BLaER1 treated with 17β-estradiol and CSF1 and Interleukin-3, amounts not matched to agents 10 nM and 100 nM (cell line): ENCODE measurements at regions not wholly inside any gene's neighbourhood (a gene's known extent, or its start where the extent isn't known, plus 50 kb on each side); places are given as distances from the start of the nearest gene placed in this dataset.
"Not testable (repeated sequence)": the region's sequence is repeated elsewhere in the genome, so short reads cannot be mapped to it uniquely, and the experiment has no call there.

Experiments
- H3K27ac ChIP-seq, 11 experiments: shearing (Covaris generic); formaldehyde crosslinking; 2 replicates each; pipeline ENCODE4 v1.8.1; 2022
- H3K27me3 ChIP-seq, 11 experiments: shearing (Covaris generic); formaldehyde crosslinking; 2 replicates each; pipeline ENCODE4 v1.8.1; 2022
- H3K36me3 ChIP-seq, 11 experiments: shearing (Covaris generic); formaldehyde crosslinking; 2 replicates each; pipeline ENCODE4 v1.8.1; 2022
- H3K4me1 ChIP-seq, 10 experiments: shearing (Covaris generic); formaldehyde crosslinking; 2 replicates each; pipeline ENCODE4 v1.8.1; 2022
- H3K4me2 ChIP-seq, 11 experiments: shearing (Covaris generic); formaldehyde crosslinking; 2 replicates each; pipeline ENCODE4 v1.8.1; 2022
- H3K4me3 ChIP-seq, 10 experiments: shearing (Covaris generic); formaldehyde crosslinking; 2 replicates each; pipeline ENCODE4 v1.8.1; 2022
- H3K9ac ChIP-seq, 11 experiments: shearing (Covaris generic); formaldehyde crosslinking; 2 replicates each; pipeline ENCODE4 v1.8.1; 2022
- H3K9me3 ChIP-seq, 11 experiments: shearing (Covaris generic); formaldehyde crosslinking; replicated peaks in 1 of 11; 2 replicates each; pipeline ENCODE4 v1.8.1; 2022
- H4K20me1 ChIP-seq, 11 experiments: shearing (Covaris generic); formaldehyde crosslinking; 2 replicates each; pipeline ENCODE4 v1.8.1; 2022

GRCh38 chr9:94387338-94388010 is 59.0 kb upstream of the NUTM2F start:
- not testable (repeated sequence) for H3K9me3 ChIP-seq, H3K27me3 ChIP-seq, H3K4me2 ChIP-seq, H3K4me3 ChIP-seq, H3K9ac ChIP-seq, H3K27ac ChIP-seq, H3K36me3 ChIP-seq
- H4K20me1 ChIP-seq, result peaks cover 0 to 51% (median 8%) of the 10 kb centered on the region in 11 experiments; a peak in 14 of 22 replicates
- peaks cover 0 to 31% (median 8%) of the 10 kb centered on the region in 10 experiments; a peak in 13 of 20 replicates for H3K4me1 ChIP-seq

- H3K36me3 ChIP-seq, H3K27ac ChIP-seq, H3K9me3 ChIP-seq, H3K27me3 ChIP-seq, H3K4me2 ChIP-seq, H3K9ac ChIP-seq, H3K4me3 ChIP-seq: not testable (repeated sequence)
- Histone ChIP-seq H3K4me1 (peaks cover 0 to 31% (median 8%) of the 10 kb centered on the region in 10 experiments; a peak in 13 of 20 replicates), H4K20me1 (peaks cover 0 to 51% (median 8%) of the 10 kb centered on the region in 11 experiments; a peak in 14 of 22 replicates)
Measured at GRCh38 chr9:94388011-94388406, 59.6 kb upstream of the NUTM2F start.

- H3K36me3 ChIP-seq, H3K27me3 ChIP-seq, H3K9ac ChIP-seq, H3K9me3 ChIP-seq, H3K4me3 ChIP-seq, H3K27ac ChIP-seq: not testable (repeated sequence)
- H3K4me1 ChIP-seq, result peaks cover 0 to 19% (median 6%) of the 10 kb centered on the region in 10 experiments; a peak in 12 of 20 replicates
- H4K20me1 ChIP-seq, result peaks cover 0 to 39% (median 8%) of the 10 kb centered on the region in 11 experiments; a peak in 13 of 22 replicates
- H3K4me2 ChIP-seq, result peak overlapping the region in 3 of 11 experiments; percentile 14 to 42 (median 38); a peak in 2 of 22 replicates
Measured at GRCh38 chr9:94390425-94391098, 62.1 kb upstream of the NUTM2F start.

GRCh38 chr9:94392971-94393624 is 64.7 kb upstream of the NUTM2F start:
- H3K4me1 ChIP-seq, result peaks cover 0 to 22% (median 6%) of the 10 kb centered on the region in 10 experiments; a peak in 11 of 20 replicates
- H3K4me2 ChIP-seq, H3K9me3 ChIP-seq, H3K9ac ChIP-seq, H3K27me3 ChIP-seq, H3K27ac ChIP-seq, H3K4me3 ChIP-seq: not testable (repeated sequence)
- peaks cover 0 to 60% (median 8%) of the 10 kb centered on the region in 11 experiments; a peak in 13 of 22 replicates for H4K20me1 ChIP-seq
- H3K36me3 ChIP-seq, result peaks cover 0 to 20% (median 9%) of the 10 kb centered on the region in 11 experiments; a peak in 13 of 22 replicates

GRCh38 chr9:94397766-94398379 is 69.4 kb upstream of the NUTM2F start:
- Histone ChIP-seq H3K9me3 (peaks cover 0 to 11% (median 2%) of the 10 kb centered on the region in 11 experiments; a peak in 9 of 22 replicates), H3K36me3 (peaks cover 0 to 21% (median 9%) of the 10 kb centered on the region in 11 experiments; a peak in 14 of 22 replicates), H4K20me1 (peaks cover 0 to 39% (median 5%) of the 10 kb centered on the region in 11 experiments; a peak in 8 of 22 replicates)
- H3K27me3 ChIP-seq, H3K9ac ChIP-seq, H3K27ac ChIP-seq, H3K4me1 ChIP-seq, H3K4me3 ChIP-seq, H3K4me2 ChIP-seq: not testable (repeated sequence)

- peaks cover 0 to 21% (median 10%) of the 10 kb centered on the region in 11 experiments; a peak in 14 of 22 replicates for H3K36me3 ChIP-seq
- not testable (repeated sequence) for H3K4me2 ChIP-seq, H3K27ac ChIP-seq, H3K4me3 ChIP-seq, H3K9ac ChIP-seq, H3K4me1 ChIP-seq, H3K27me3 ChIP-seq
- H4K20me1 ChIP-seq, result peaks cover 0 to 45% (median 5%) of the 10 kb centered on the region in 11 experiments; a peak in 9 of 22 replicates
- peaks cover 0 to 31% (median 20%) of the 10 kb centered on the region in 11 experiments; a peak in 14 of 22 replicates for H3K9me3 ChIP-seq
Measured at GRCh38 chr9:94400461-94400860, 72.0 kb upstream of the NUTM2F start.

GRCh38 chr9:94402795-94403194 is 74.4 kb upstream of the NUTM2F start:
- peaks cover 5 to 42% (median 30%) of the 10 kb centered on the region in 11 experiments; a peak in 19 of 22 replicates for H3K9me3 ChIP-seq
- not testable (repeated sequence) for H3K4me3 ChIP-seq, H3K4me1 ChIP-seq, H3K9ac ChIP-seq, H3K27me3 ChIP-seq, H3K36me3 ChIP-seq, H3K4me2 ChIP-seq, H3K27ac ChIP-seq
- H4K20me1 ChIP-seq, result peaks cover 0 to 28% (median 0%) of the 10 kb centered on the region in 11 experiments; a peak in 7 of 22 replicates

GRCh38 chr9:94403571-94403970 is 75.1 kb upstream of the NUTM2F start:
- not testable (repeated sequence) for H3K27ac ChIP-seq, H3K36me3 ChIP-seq, H3K4me1 ChIP-seq, H3K4me3 ChIP-seq, H3K4me2 ChIP-seq, H3K9ac ChIP-seq, H3K27me3 ChIP-seq
- peaks cover 5 to 48% (median 35%) of the 10 kb centered on the region in 11 experiments; a peak in 19 of 22 replicates for H3K9me3 ChIP-seq
- peaks cover 0 to 27% (median 0%) of the 10 kb centered on the region in 11 experiments; a peak in 7 of 22 replicates for H4K20me1 ChIP-seq

GRCh38 chr9:94413665-94414064 is 85.2 kb upstream of the NUTM2F start:
- not testable (repeated sequence) for H3K4me1 ChIP-seq, H3K27me3 ChIP-seq, H3K9me3 ChIP-seq, H3K4me2 ChIP-seq, H3K4me3 ChIP-seq, H3K9ac ChIP-seq, H3K27ac ChIP-seq
- Histone ChIP-seq H3K36me3 (peaks cover 0 to 25% (median 4%) of the 10 kb centered on the region in 11 experiments; a peak in 9 of 22 replicates), H4K20me1 (peaks cover 0 to 43% (median 13%) of the 10 kb centered on the region in 11 experiments; a peak in 13 of 22 replicates)

- not testable (repeated sequence) for H3K9me3 ChIP-seq, H3K9ac ChIP-seq, H3K4me1 ChIP-seq, H3K27me3 ChIP-seq, H3K27ac ChIP-seq, H3K4me3 ChIP-seq, H3K4me2 ChIP-seq
- peaks cover 0 to 37% (median 9%) of the 10 kb centered on the region in 11 experiments; a peak in 13 of 22 replicates for H3K36me3 ChIP-seq
- peaks cover 0 to 43% (median 13%) of the 10 kb centered on the region in 11 experiments; a peak in 13 of 22 replicates for H4K20me1 ChIP-seq
Measured at GRCh38 chr9:94415111-94415510, 86.7 kb upstream of the NUTM2F start.

- H4K20me1 ChIP-seq, H3K27me3 ChIP-seq, H3K9me3 ChIP-seq, H3K9ac ChIP-seq, H3K4me3 ChIP-seq, H3K4me2 ChIP-seq, H3K4me1 ChIP-seq, H3K27ac ChIP-seq: not testable (repeated sequence)
- peaks cover 7 to 52% (median 13%) of the 10 kb centered on the region in 11 experiments; a peak in 15 of 22 replicates for H3K36me3 ChIP-seq
Measured at GRCh38 chr9:94420098-94420497, 91.7 kb upstream of the NUTM2F start.

GRCh38 chr9:94421951-94422350 is 93.5 kb upstream of the NUTM2F start:
- H3K4me1 ChIP-seq, H4K20me1 ChIP-seq, H3K4me2 ChIP-seq, H3K9ac ChIP-seq, H3K4me3 ChIP-seq, H3K27me3 ChIP-seq, H3K27ac ChIP-seq, H3K9me3 ChIP-seq: not testable (repeated sequence)
- H3K36me3 ChIP-seq, result peaks cover 5 to 36% (median 13%) of the 10 kb centered on the region in 11 experiments; a peak in 14 of 22 replicates
